Body of pancreas (tissue), 4 donors: ENCODE measurements at regions not wholly inside any gene's neighbourhood (a gene's known extent, or its start where the extent isn't known, plus 50 kb on each side); places are given as distances from the start of the nearest gene placed in this dataset.
"Not testable (repeated sequence)": the region's sequence is repeated elsewhere in the genome, so short reads cannot be mapped to it uniquely, and the experiment has no call there.

Experiments
- ATAC-seq: fragments of 150-250 bp; one replicate; pipeline ENCODE4 v1.9.1; 2016
- DNase-seq, 4 donors: peaks; one replicate each; pipeline ENCODE4 v3.0.0-alpha.2; 2019
- H3K27ac ChIP-seq, 4 donors: fragments of 200-600 bp; sonication (generic); 1 replicate in 3 of 4; 2 replicates in 1 of 4; pipeline versions ENCODE4 v1.5.1 to v1.6.1; 2016 to 2019; ENCODE audit warnings: mild to moderate bottlenecking in 1 of 4, mixed read lengths in 1 of 4, moderate library complexity in 1 of 4
- H3K27me3 ChIP-seq, 2 donors: fragments of 200-600 bp; sonication (generic); one replicate each; pipeline ENCODE4 v1.6.0; 2016; ENCODE audit warnings: mild to moderate bottlenecking in 1 of 2
- H3K36me3 ChIP-seq, 2 donors: fragments of 200-600 bp; sonication (generic); replicated peaks in 1 of 2; 2 replicates each; pipeline ENCODE4 v1.5.1; 2016; ENCODE audit warnings: low read depth in 2 of 2; ENCODE audit not compliant: insufficient read depth in 1 of 2
- H3K4me1 ChIP-seq: fragments of 200-600 bp; sonication (generic); one replicate; pipeline ENCODE4 v1.6.0; 2016
- H3K4me3 ChIP-seq, 2 donors: fragments of 200-600 bp; sonication (generic); 1 replicate in 1 of 2; 2 replicates in 1 of 2; pipeline ENCODE4 v1.5.1; 2016 to 2019
- H3K9me3 ChIP-seq, 3 donors: fragments of 200-600 bp; sonication (generic); 1 replicate in 2 of 3; 2 replicates in 1 of 3; pipeline ENCODE4 v1.5.1; 2016
- POLR2A ChIP-seq, 3 donors: fragments of 450-650 bp; IDR thresholded peaks; one replicate each; pipeline ENCODE4 v1.6.1; 2016; ENCODE audit warnings: antibody characterized with exemption in 3 of 3, mild to moderate bottlenecking in 2 of 3
- WGBS, 2 donors: methylation state at CpG; one replicate each; pipeline ENCODE4 v1.1.5; 2017; 5-methylcytosine and 5-hydroxymethylcytosine counted together
- intact Hi-C: fragments of 100-400 bp; cut with DNase I; formaldehyde crosslinking; loops from one replicate; pipeline ENCODE4 v1.15.1; 2023
- TF ChIP-seq, protein P1 (sequence below), 7 experiments: fragments of 450-650 bp in 4 of 7; fragments of 200-600 bp in 3 of 7; sonication (generic) in 3 of 7; IDR thresholded peaks; one replicate each; pipeline ENCODE4 v1.5.1; 2016 to 2019; ENCODE audit warnings: antibody characterized with exemption in 7 of 7

DNA sequence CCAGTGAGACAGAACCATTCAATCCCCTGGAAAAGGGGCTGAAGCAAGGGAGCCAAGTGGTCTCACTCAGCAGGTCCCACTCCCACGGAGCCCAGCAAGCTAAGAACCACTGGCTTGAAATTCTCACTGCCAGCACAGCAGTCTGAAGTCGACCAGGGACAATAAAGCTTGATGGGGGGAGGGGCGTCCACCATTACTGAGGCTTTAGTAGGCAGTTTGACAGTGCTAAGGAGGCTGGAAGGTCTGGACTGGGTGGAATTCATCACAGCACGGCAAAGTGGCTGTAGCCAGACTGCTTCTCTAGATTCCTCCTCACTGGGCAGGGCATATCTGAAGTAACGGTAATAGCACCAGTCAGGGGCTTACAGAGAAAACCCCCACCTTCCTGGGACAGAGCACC is 105.4 kb upstream of the GORAB start:
- TF ChIP-seq, protein P1, sequence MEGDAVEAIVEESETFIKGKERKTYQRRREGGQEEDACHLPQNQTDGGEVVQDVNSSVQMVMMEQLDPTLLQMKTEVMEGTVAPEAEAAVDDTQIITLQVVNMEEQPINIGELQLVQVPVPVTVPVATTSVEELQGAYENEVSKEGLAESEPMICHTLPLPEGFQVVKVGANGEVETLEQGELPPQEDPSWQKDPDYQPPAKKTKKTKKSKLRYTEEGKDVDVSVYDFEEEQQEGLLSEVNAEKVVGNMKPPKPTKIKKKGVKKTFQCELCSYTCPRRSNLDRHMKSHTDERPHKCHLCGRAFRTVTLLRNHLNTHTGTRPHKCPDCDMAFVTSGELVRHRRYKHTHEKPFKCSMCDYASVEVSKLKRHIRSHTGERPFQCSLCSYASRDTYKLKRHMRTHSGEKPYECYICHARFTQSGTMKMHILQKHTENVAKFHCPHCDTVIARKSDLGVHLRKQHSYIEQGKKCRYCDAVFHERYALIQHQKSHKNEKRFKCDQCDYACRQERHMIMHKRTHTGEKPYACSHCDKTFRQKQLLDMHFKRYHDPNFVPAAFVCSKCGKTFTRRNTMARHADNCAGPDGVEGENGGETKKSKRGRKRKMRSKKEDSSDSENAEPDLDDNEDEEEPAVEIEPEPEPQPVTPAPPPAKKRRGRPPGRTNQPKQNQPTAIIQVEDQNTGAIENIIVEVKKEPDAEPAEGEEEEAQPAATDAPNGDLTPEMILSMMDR (IDR thresholded peaks at IDR 0.05) = no peak
- TF ChIP-seq POLR2A (IDR thresholded peaks at IDR 0.05) = no peak
- intact Hi-C loops = no loop called here
- Histone ChIP-seq H3K9me3 (no peaks in the 10 kb centered on the region), H3K36me3 (no peaks in the 10 kb centered on the region), H3K4me3 (no peak overlapping the region), H3K4me1 (no peaks in the 10 kb centered on the region), H3K27me3 (no peaks in the 10 kb centered on the region), H3K27ac (no peak overlapping the region)
- no peak for ATAC-seq
- WGBS, 2 donors = 30 to 35% methylated on average over 5 of the region's 5 CpGs
- no peak for DNase-seq

GRCh38 chr1:170427002-170427401 is 105.0 kb upstream of the GORAB start:
- H3K36me3 ChIP-seq, DNase-seq, H3K4me3 ChIP-seq, H3K4me1 ChIP-seq, H3K27ac ChIP-seq, ATAC-seq, H3K27me3 ChIP-seq, intact Hi-C loops, H3K9me3 ChIP-seq: not testable (repeated sequence)
- WGBS, 2 donors = 42% methylated on average over 1 of the region's 1 CpG; no CpG with 5 or more reads in 1 of the 2 donors

DNA sequence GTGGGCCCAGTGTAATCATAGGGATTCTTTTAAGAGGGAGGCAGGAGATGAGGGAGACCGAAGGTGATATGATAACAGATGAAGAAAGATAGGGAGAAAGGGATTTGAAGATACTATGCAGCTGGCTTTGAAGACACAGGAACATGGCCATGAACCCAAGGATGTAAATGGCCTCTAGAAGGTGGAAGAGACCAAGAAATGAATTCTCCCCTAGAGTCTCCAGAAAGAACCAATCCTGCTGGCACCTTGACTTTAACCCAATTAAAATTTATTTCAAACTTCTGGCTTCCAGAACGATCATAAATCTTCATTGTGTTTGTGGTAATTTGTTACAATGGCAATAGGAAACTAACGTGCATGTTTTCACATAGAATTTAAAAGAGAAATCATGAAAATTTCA is 95.0 kb upstream of the GORAB start:
- H3K27me3 ChIP-seq = no peaks in the 10 kb centered on the region
- intact Hi-C loops = no loop called here
- H3K4me3 ChIP-seq = no peak overlapping the region
- H3K36me3 ChIP-seq = no peaks in the 10 kb centered on the region
- TF ChIP-seq POLR2A (IDR thresholded peaks at IDR 0.05) = no peak
- TF ChIP-seq, protein P1 (IDR thresholded peaks at IDR 0.05) = peak in 1 of 7 experiments; percentile 8
- ATAC-seq = no peak
- H3K9me3 ChIP-seq = no peaks in the 10 kb centered on the region
- no peaks in the 10 kb centered on the region for H3K4me1 ChIP-seq
- H3K27ac ChIP-seq = no peak overlapping the region
- 34 to 47% methylated on average over 3 of the region's 3 CpGs for WGBS, 2 donors
- DNase-seq = no peak

- 41 to 49% methylated on average over 3 of the region's 3 CpGs for WGBS, 2 donors
These were observed 86.9 kb upstream of the GORAB start for GRCh38 chr1:170445096-170445495.

DNA sequence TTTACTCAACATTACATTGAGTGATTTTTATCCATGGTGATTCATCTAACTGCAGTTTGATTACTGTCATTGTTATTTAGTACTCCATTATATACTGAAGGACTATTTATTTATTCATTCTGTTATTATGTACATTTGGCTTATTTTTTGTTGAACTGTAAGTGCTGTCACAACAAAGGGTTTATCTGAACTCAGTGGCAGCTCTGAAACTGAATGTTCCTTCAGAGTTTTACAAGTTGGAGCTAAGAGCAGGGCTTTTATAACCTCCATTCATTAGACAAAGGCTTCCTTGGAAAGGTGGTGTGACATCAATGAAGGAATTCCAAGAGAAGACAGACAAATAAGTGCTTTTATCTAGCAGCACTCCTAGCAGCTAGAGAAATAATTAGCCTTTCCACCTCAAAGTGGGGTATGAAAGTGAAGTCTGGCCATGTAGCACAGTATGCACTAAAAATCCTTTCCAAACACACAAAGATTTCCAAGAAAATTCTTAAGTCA is 83.3 kb upstream of the GORAB start:
- H3K27me3 ChIP-seq = no peaks in the 10 kb centered on the region
- H3K36me3 ChIP-seq = no peaks in the 10 kb centered on the region
- DNase-seq (no peak), ATAC-seq (no peak)
- H3K4me3 ChIP-seq = no peak overlapping the region
- intact Hi-C loops = no loop called here
- H3K4me1 ChIP-seq = no peaks in the 10 kb centered on the region
- no peaks in the 10 kb centered on the region for H3K9me3 ChIP-seq
- TF ChIP-seq, protein P1 (IDR thresholded peaks at IDR 0.05) = no peak
- no peak for TF ChIP-seq POLR2A (IDR thresholded peaks at IDR 0.05)
- H3K27ac ChIP-seq = no peak overlapping the region

More at GRCh38 chr1:170445096-170445495, 86.9 kb upstream of the GORAB start:
- TF ChIP-seq, protein P1 (IDR thresholded peaks at IDR 0.05) = no peak
- no peak for TF ChIP-seq POLR2A (IDR thresholded peaks at IDR 0.05)
- H3K27ac ChIP-seq = no peak overlapping the region
- H3K9me3 ChIP-seq = no peaks in the 10 kb centered on the region
- H3K27me3 ChIP-seq = no peaks in the 10 kb centered on the region
- no peaks in the 10 kb centered on the region for H3K36me3 ChIP-seq
- no peak for ATAC-seq
- intact Hi-C loops = no loop called here
- DNase-seq = no peak
- no peak overlapping the region for H3K4me3 ChIP-seq
- no peaks in the 10 kb centered on the region for H3K4me1 ChIP-seq

DNA sequence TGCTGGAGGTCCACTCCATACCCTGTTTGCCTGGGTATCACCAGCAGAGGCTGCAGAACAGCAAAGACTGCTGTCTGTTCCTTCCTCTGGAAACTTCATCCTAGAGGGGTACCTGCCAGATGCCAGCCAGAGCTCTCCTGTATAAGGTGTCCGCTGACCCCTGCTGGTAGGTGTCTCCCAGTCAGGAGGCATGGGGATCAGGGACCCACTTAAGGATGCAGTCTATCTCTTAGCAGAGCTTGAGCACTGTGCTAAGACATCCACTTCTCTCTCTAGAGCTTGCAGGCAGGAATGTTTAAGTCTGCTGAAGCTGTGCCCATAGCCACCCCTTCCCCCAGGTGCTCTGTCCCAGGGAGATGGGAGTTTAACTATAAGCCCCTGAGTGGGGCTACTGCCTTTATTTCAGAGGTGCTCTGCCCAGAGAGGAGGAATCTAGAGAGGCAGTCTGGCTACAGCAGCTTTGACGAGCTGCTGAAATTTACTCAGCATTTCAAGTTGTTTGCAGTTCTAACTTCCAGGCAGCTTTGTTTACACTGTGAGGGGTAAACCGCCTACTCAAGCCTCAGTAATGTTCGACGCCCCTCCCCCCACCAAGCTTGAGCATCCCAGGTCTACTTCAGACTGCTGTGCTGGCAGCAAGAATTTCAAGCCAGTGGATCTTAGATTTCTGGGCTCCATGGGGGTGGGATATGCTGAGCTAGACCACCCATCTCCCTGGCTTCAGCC is 74.5 kb upstream of the GORAB start:
- H3K27ac ChIP-seq, H3K4me1 ChIP-seq, H3K4me3 ChIP-seq, H3K36me3 ChIP-seq, ATAC-seq, H3K27me3 ChIP-seq, intact Hi-C loops, H3K9me3 ChIP-seq: not testable (repeated sequence)
- WGBS, 2 donors = 40 to 49% methylated on average over 5 of the region's 5 CpGs
- peak in 3 of 4 donors; percentile 13 to 37 (median 29) for DNase-seq
